Stimulated activated CD8-positive, alpha-beta memory T cell treated with anti-CD3 and anti-CD28 coated beads, Interleukin-7, amount 100 ng/mL, for 48 hours (primary cell): ENCODE measurements at regions not wholly inside any gene's neighbourhood (a gene's known extent, or its start where the extent isn't known, plus 50 kb on each side); places are given as distances from the start of the nearest gene placed in this dataset.

Source experiments
- DNase-seq, 2 donors: peaks; one replicate each; pipeline ENCODE4 v3.0.0-alpha.2; 2020; ENCODE audit warnings: low read depth in 1 of 2; ENCODE audit errors: extremely low read depth in 1 of 2

DNA sequence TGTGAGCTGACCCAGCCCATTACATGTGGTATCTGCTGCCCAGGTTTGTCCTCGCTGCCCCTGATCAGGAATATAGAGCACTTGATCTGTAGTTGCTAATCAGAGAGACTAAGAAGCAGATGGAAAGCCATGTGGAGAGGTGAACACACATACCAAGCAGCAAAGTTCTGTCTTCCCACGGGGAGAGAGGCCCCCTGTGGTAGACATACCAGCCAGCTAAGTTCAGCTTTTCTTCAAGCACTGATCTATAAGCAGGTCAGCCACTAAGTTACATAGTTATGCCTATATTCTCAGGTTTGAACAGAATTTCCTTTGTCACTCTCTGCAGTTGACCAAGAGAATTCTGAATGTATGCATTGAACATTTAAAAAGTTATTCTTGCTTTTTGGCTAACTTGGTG is 76.4 kb downstream of the DDX3Y start:
- DNase-seq = no peak

DNA sequence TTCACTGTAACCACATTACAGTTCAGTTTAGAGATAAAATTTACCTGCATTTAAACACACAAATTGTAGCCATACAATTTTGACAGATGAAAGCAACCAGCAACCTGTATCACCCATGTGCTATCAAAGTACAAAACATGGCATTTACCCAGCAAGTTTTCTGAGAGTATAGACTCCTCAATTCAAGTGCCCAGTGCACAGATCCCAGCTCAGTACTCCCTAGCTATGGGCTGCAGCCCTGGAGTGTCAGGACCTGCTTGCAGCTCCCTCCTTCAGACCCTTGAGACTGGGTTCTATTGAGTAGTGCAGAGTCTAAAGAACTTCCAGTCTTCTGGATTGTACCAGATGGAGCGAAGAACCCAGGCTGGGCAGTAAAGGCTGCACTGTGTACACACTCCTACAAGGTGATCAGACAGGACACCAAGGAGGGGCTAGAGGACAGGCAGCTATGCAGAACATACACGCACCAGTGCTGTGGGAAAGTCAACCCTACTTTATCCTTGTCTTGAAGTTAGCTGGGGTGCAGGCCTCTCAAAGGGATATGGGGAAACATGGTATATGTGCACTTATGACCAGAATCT is 77.7 kb downstream of the DDX3Y start:
- no peak for DNase-seq

DNA sequence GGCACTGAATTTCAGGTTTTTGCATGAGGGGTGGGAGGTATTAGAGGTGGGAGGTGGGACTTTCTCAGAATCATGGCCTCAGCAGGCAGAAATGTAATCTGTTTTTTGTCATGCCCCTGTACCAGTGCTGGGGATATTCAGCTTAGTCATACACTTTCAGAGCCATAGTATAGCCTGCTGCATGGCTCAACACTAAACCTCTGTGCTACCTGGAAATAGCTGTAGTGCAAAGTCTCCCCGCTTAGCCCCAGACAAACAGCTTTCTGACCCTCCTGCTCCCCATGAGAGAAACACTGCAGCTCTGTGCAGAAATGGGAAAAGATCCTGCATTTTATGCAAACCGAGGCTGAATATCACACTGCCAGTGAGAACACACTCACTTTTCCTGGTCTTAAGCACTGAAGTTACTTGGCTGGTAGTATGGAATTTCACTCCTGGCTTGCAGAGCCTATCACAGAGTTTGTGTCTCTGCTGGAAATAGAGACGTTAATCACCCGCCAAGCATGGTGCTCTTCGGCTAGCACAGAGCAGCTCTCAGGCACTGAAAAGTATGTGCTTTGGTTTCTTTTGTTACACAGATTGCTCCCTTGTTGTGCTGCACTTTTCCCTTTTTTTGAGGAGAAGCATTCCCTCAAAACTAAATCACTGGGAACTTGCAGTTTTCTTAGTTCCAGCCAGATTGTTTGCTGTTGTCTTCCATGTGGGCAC is 80.1 kb downstream of the DDX3Y start:
- DNase-seq = no peak

DNA sequence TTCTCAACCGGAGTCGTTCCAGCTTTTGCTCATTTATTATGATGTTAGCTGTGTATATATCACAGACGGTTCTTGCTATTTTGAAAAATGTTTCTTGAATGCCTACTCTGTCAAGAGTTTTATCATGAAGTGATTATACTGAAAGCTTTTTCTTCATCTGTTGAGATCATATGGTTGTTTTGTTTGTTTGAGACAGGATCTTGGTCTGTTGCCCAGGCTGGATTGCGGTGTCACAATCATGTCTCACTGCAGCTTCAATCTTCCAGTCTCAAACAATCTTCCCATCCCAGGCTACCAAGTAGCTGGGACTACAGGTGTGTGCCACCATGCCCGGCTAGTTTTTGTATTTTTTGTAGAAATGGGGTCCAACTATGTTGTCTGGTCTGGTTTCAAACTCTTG is 112.8 kb downstream of the DDX3Y start:
- no peak for DNase-seq

DNA sequence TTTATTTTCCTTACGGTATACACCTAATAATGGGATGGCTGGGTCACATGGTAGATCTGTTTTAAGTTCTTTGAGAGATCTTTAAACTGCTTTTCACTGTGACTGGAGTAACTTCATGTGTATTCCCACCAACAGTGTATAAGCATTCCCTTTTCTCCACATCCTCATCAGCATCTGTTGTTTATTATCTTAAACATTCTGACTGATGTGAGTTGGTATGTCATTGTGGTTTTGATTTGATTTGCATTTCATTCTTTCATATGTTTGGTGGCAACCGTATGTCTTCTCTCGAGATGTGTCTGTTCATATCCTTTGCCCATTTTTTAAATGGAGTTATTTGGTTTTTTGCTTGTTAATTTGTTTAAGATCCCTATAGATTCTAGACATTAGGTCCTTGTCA is 114.8 kb downstream of the DDX3Y start:
- DNase-seq = no peak

DNA sequence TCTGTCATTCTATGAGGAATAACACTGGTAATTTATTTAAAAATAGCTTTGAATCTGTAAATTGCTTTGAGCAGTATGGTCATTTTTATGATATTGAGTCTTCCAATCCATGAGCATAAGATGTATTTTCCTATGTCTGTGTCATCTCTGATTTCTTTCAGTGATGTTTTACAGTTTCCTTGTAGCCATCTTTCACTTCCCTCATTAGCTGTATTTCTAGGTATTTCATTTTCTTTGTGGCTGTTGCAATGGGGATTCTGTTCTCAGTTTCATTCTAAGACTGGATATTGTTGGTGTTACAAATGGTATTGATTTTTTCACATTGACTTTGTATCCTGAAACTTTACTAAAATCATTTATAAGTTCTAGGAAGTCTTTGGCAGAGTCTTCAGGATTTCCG is 116.2 kb downstream of the DDX3Y start:
- no peak for DNase-seq

DNA sequence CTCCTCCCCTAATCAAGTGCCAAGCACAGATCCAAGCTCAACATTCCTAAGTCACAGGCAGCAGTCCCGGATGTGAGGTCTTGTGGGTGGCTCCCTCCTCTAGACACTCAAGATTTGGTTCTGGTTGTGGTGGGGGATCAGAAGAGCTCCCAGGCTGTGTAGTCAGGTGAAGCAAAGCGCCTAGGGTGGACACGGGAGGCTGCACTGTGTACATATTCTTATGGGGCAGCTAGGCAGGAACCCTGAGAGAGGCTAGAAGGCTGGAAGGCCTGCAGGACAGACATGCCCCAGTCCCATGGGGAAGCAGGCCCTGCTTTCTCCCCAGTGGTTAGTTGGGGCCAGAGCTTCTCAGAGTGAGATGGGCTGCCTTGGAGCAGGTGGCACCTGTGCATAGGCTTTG is 118.9 kb downstream of the DDX3Y start:
- no peak for DNase-seq

DNA sequence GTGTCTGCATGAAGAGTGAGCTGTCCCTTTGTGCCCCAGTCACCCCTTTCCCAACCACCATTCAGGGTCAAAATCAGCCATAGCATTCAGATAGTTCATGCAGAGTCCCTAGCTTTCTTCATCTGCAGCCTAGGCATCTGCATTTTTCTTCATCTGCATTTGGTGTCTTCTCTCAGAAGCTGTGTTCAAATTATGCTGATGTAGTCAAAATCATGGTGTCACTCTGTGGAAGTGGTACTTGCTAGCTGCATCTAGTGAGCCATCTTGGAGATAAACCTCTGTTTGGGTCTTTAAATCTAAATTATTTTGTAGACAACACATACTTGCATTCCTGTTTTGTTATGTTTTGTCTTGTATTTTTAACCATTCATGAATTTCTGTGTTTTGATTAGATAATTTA is 119.8 kb downstream of the DDX3Y start:
- DNase-seq = no peak

DNA sequence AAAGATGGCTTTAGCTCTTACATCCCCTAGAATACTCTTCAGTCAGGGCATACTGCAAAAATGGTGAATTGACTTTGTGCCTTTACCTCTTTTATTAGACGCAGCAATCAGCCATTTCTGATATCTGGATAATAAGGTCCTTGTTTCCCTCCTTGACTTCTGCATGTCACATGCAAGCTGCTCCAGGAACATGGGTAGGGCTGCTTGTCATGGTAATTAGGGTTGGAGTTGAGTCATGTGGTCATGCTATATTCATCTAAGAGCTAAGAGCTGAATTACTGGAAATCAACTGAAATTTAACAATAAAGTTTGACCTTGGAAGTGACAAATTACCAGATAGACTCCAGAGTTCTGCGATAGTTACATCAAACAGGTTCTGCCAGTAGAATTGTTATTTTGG is 122.2 kb downstream of the DDX3Y start:
- DNase-seq = no peak

DNA sequence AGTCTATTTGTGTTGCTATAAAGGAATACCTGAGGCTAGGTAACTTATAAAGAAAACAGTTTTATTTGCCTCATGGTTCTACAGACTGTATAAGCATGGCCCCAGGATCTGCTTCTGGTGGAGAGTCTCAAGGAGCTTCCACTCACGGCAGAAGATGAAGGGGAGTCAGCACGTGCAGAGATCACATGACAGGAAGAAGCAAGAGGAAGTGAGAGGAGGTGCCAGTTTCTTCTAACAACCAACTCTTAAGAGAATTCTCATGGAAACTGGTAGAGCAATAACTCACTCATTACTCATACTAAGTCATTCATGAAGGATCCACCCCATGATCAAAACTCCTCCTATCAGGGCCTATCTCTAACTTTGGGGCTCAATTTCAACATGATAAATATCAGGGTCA is 135.6 kb downstream of the DDX3Y start:
- DNase-seq = no peak

DNA sequence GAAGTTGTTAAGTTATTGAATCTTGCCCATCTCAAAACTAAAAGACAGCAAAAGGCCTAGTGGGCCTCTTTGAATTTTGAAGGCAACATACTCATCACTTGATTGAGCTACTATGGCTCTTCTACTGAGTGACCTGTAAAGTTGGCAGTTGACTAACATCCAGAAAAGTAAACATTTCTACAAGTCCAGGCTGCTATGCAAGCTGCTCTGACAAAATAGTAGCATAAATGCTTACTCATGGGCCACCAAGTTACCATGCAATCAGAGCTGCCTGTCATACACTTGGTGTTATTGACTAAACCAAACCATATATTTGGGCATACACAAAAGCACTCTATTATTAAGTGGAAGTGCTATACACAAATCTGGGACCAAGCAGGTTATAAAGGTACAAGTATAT is 148.8 kb downstream of the DDX3Y start:
- no peak for DNase-seq

DNA sequence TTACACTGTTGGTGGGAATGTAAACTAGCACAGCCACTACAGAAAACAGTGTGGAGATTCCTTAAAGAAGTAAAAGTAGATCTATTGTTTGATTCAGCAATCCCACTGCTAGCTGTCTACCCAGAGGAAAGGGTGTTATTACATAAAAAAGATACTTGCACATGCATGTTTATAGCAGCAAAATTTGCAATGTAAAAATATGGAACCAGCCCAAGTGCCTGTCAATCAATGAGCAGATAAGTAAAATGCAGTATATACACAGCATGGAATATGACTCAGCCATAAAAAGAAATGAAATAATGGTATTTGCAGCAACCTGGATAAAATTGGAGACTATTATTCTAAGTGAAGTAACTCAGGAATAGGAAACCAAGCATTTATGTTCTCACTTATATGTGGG is 161.7 kb downstream of the DDX3Y start:
- DNase-seq = no peak

DNA sequence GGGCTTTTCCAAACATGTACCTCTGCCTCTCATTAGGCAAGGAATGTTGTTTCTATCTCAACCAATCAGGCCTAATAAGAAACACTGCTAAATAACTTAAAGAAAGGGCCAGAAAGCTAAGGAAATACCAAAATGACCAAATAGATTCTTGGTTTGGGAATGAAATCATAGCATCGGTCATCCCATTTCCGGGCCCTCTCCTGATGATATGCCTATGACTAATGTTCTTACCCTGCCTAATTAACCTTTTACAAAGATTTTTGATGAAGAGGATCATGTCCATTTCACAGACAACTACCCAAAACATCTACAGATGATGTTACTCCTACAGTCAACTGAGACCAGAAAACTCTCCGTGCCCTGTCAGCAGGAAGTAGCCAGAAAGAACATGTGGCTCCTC is 164.0 kb downstream of the DDX3Y start:
- DNase-seq = no peak

DNA sequence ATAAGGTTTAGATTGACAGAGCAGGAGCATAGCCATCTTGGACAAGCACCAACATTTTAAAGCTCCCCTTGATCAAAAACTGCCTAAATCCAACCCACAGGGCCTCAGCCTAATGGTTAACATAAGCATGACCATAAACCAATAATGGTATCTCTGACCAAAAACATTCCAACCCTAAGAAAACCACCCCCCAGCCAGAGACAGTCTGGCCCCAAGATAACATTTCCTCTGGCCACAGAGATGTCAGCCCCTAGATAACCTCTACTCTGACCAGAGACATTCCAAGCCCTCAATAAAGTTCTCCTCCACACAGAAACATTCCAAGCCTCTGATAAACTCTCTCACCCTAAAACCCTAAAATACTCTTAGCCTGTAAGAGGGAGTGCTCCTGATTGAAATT is 164.4 kb downstream of the DDX3Y start:
- DNase-seq = no peak

DNA sequence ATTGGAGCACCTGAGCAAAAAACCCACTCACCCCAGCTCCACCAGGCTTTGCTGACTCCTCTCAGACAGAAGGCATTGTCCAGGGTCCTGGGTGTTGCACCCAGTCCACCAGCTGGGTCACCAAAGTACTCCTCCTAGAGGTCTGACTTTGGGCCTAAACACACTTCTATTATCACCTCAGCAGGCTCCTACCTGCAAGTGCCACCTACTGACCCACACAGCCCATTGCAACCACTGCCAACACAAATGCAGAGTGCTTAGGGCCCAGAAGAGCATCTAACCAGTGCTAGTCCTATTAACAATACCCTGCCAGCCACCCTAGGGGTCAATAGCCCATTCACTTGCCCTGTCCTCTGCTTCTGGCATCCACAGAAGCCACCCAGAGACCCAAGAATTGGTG is 178.1 kb downstream of the DDX3Y start:
- no peak for DNase-seq

DNA sequence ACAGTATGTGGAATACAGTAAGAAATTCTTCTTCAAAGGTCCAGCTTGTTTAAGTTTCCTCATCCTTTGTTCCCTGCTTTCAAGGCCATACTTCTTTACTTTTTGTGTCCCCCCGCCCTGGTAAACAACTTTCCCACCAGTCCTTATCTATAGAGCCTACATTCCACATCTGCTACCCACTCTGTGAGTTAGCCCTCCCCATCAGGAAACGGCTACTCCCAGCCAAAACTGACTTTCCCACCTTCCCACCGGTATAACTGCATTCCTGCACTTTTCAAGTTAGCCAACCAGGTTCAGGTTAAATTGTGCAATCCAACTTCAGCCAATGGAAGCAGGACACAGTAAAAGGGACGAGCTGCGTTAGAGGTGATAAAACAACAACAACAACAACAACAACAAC is 186.9 kb downstream of the DDX3Y start:
- DNase-seq = no peak

DNA sequence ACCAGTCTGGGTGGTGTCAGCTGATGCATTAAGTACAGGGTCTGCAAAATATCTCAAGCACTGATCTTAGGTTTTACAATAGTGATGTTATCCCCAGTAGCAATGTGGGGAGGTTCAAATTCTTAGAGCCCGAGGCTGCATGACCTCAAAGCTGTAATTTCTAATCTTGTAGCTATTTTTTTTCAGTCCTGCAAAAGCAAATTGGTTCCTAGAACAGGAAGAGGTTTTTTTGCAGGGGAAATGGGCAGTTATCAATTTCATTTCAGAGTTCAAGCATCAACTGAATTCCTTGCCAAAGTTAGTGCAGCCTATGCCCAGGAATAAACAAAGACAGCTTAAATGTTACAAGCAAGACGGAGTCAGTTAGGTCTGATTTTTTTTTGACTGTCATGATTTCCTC is 188.3 kb downstream of the DDX3Y start:
- DNase-seq = no peak

DNA sequence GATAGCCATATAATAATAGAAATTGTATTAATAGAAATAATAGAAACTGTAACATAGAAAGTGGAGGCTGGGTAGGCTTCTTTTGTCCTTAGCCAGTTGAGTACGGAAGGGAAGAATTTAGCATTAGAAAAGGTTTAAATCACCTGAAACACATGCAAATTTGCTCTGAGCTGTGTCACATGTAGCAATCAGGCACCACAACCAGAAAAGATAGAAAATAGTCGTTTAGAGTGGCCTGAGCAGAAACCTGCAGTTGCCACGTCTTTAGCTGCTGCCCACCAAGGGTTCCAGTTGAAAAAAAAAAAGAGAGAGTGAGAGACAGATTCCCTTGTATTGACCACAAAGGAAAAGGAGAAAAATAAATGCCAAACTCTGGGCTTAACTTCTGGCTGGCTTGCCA is 188.8 kb downstream of the DDX3Y start:
- no peak for DNase-seq

DNA sequence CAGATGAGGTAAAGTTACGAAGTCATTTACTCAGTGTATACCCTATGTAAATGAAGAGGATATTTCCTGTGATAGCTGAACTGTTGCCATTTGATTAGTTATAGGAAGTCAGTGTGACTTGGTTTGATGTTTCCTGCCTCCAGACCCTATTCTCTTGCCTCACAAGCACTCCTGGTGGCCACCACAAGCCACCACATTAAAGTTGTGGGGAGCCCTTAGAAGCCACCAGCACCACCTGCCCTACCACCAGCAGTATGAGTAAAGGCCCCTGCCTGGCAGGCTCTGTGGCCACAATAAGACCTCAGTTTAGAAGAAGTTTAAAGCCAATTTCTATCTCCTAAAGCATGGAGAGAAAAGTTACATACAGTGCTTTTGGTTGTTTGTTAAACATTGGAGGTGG is 189.7 kb downstream of the DDX3Y start:
- DNase-seq = peak in 1 of 2 donors; percentile 21

DNA sequence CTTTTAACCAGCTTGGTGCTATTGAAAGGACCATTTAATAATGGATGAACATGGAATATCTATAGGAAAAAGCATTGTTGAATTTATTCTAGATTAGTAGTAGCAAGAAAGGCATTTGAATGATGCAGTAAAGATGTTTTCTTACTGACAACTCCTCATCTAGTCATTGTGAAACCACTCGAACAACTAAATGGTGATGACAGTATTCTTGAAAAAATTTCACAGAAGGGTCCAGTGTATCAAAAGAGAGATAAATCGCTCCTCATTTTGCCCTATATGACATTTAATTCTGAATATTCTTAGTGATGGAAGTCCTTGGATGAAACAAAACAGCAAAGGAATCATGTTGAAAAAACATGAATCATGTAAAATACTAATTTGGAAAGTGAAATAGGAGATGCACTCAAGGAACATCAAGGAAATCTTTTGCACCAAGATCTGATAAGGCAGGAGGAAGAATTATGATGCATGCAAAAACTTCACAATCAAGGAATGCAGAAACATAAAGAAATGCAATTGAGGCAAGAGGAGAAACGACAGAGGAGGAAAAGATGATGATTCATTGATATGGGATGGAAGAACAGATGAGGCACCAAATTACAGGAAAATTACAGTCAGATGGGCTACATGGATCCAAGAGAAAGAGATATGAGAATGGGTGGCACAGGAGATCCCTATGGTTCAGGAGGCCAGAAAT is 190.4 kb downstream of the DDX3Y start:
- DNase-seq = no peak

DNA sequence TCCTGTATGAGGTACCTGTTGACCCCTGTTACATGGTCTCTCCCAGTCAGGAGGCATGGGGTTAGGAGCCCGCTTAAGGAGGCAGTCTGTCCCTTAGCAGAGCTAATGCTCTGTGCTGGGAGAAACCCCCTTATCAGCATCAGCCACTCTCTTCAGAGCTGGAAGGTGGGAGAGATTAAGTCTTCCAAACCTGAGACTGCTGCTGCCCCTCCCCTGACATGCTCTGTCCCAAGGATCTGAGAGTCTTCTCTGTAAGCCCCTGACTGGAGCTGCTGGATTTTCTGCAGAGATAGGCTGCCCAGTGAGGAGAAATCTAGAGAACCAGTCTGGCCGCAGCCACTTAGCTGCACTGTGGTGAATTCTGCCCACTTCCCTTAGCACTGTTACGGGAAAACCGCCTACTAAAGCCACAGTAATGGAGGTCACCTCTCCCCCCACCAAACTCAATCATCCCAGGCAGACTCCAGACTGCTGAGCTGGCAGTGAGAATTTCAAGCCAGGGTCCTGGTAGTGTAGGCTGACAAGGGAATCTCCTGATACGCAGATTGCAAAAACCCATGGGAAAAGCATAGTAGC is 222.3 kb downstream of the DDX3Y start:
- DNase-seq = no peak

DNA sequence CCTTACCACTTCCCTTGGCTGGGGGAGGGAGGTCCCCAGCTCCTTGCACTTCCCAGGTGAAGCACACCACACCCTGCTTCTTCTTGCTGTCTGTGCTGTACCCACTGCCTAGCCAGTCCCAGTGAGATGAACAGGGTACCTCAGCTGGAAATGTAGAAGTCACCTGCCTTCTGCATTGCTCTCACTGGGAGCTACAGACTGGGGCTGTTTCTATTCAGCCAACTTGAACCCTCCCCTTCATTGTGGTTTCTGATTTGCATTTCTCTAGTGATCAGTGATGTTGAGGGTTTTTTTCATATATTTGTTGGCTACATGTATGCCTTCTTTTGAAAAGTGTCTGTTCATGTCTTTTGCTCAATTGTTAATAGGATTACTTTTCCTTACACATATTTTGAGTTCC is 222.8 kb downstream of the DDX3Y start:
- DNase-seq = no peak
